ENCODE measurements at regions not wholly inside any gene's neighbourhood (a gene's known extent, or its start where the extent isn't known, plus 50 kb on each side); places are given as distances from the start of the nearest gene placed in this dataset.

- DNase-seq (ENCODE audit: low spot score) (no peak), ATAC-seq (ENCODE audit: low FRiP score) (no peak)
- no peak for TF ChIP-seq CTCF (IDR thresholded peaks at IDR 0.05)
Observed at GRCh38 chr13:109693213-109693612, 93.2 kb downstream of the IRS2 start.

- ATAC-seq (ENCODE audit: low FRiP score) (no peak), DNase-seq (ENCODE audit: low spot score) (no peak)
- TF ChIP-seq CTCF (IDR thresholded peaks at IDR 0.05) = no peak
Observed at GRCh38 chr13:109691689-109692088, 94.7 kb downstream of the IRS2 start.

- DNase-seq (ENCODE audit: low spot score) (no peak), ATAC-seq (ENCODE audit: low FRiP score) (no peak)
- no peak for TF ChIP-seq CTCF (IDR thresholded peaks at IDR 0.05)
Observed at GRCh38 chr13:109687559-109688448, 98.6 kb downstream of the IRS2 start.

GRCh38 chr13:109685203-109685602, 101.2 kb downstream of the IRS2 start:
- no peak for DNase-seq (ENCODE audit: low spot score)
- ATAC-seq (ENCODE audit: low FRiP score) = no peak
- TF ChIP-seq CTCF (IDR thresholded peaks at IDR 0.05) = no peak

GRCh38 chr13:109684824-109685202, 101.6 kb downstream of the IRS2 start:
- no peak for DNase-seq (ENCODE audit: low spot score)
- peak; percentile 34 for ATAC-seq (ENCODE audit: low FRiP score)
- TF ChIP-seq CTCF (IDR thresholded peaks at IDR 0.05) = no peak

GRCh38 chr13:109684084-109684823, 102.1 kb downstream of the IRS2 start:
- no peak for ATAC-seq (ENCODE audit: low FRiP score)

More at GRCh38 chr13:109684084-109684823, 102.1 kb downstream of the IRS2 start:
- no peak for DNase-seq (ENCODE audit: low spot score)
- TF ChIP-seq CTCF (IDR thresholded peaks at IDR 0.05) = no peak
